Colonic mucosa (tissue), 4 donors: ENCODE measurements at regions not wholly inside any gene's neighbourhood (a gene's known extent, or its start where the extent isn't known, plus 50 kb on each side); places are given as distances from the start of the nearest gene placed in this dataset.

Experiments
- DNase-seq: peaks from one replicate; pipeline ENCODE4 v3.0.0-alpha.2; 2020
- H3K27ac ChIP-seq: fragments of 200-600 bp; one replicate; pipeline ENCODE4 v1.8.0; 2021
- H3K27me3 ChIP-seq: fragments of 200-600 bp; one replicate; pipeline ENCODE4 v1.8.0; 2021
- H3K36me3 ChIP-seq: fragments of 200-600 bp; one replicate; pipeline ENCODE4 v1.8.0; 2021
- H3K4me1 ChIP-seq: fragments of 200-600 bp; one replicate; pipeline ENCODE4 v1.8.0; 2021; ENCODE audit warnings: mild to moderate bottlenecking
- H3K4me3 ChIP-seq: fragments of 200-600 bp; one replicate; pipeline ENCODE4 v1.8.0; 2021
- H3K9ac ChIP-seq, 2 donors: one replicate each; pipeline ENCODE4 v1.7.0; 2013; ENCODE audit warnings: control low read depth in 2 of 2, low read depth in 2 of 2, low read length in 2 of 2
- H3K9me3 ChIP-seq: fragments of 200-600 bp; one replicate; pipeline ENCODE4 v1.8.0; 2021
- CTCF ChIP-seq: fragments of 200-600 bp; IDR thresholded peaks from one replicate; pipeline ENCODE4 v1.8.0; 2022; ENCODE audit warnings: antibody characterized with exemption, mild to moderate bottlenecking
- intact Hi-C: fragments of 100-400 bp; cut with DNase I; formaldehyde crosslinking; loops from one replicate; pipeline ENCODE4 v1.14.1; 2022
- donor health status: healthy.
- donor health status: DM: no; HTN: no; CAD: no.
- donor health status: DM: no; HTN: no; CAD: no.

GRCh38 chr22:26865021-26865420 is 207.6 kb downstream of the MIAT start:
- Histone ChIP-seq H3K36me3 (no peaks in the 10 kb centered on the region), H3K27me3 (no peaks in the 10 kb centered on the region), H3K9ac (no peak overlapping the region), H3K9me3 (no peaks in the 10 kb centered on the region), H3K4me1 (no peaks in the 10 kb centered on the region), H3K27ac (no peak overlapping the region), H3K4me3 (no peak overlapping the region)
- no peak for TF ChIP-seq CTCF
- DNase-seq = no peak
- intact Hi-C loops = no loop called here

DNA sequence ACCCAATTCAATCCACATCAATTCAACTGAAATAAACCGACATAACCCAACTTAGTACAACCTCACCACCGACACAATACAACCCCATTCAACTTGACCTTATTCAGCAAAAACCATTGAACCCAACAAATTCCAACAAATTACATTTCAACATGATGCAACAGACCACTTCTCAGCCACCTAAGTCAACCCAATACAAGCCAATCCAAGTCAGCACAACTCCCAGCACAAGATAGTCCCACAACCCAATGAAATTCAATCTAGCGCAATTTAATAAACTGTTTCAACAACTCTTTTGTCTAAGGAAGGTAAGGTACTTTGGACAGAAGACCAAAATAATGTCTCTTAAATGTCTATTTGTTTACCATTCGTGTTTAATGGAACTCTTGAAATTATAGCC is 226.0 kb downstream of the MIAT start:
- H3K27ac ChIP-seq = no peak overlapping the region
- intact Hi-C loops = no loop called here

GRCh38 chr22:26884921-26885320 is 227.5 kb downstream of the MIAT start:
- DNase-seq = no peak
- Histone ChIP-seq H3K36me3 (no peaks in the 10 kb centered on the region), H3K4me1 (no peaks in the 10 kb centered on the region), H3K4me3 (no peak overlapping the region), H3K9ac (no peak overlapping the region), H3K27me3 (no peaks in the 10 kb centered on the region), H3K27ac (no peak overlapping the region), H3K9me3 (no peaks in the 10 kb centered on the region)
- intact Hi-C loops = no loop called here
- no peak for TF ChIP-seq CTCF

More for the DNA sequence above, 226.0 kb downstream of the MIAT start:
- Histone ChIP-seq H3K36me3 (no peaks in the 10 kb centered on the region), H3K9me3 (no peaks in the 10 kb centered on the region), H3K4me3 (no peak overlapping the region), H3K4me1 (no peaks in the 10 kb centered on the region), H3K9ac (no peak overlapping the region), H3K27me3 (no peaks in the 10 kb centered on the region)
- no peak for DNase-seq
- TF ChIP-seq CTCF = no peak

GRCh38 chr22:26885441-26886261 is 228.3 kb downstream of the MIAT start:
- no peaks in the 10 kb centered on the region for H3K27me3 ChIP-seq

DNA sequence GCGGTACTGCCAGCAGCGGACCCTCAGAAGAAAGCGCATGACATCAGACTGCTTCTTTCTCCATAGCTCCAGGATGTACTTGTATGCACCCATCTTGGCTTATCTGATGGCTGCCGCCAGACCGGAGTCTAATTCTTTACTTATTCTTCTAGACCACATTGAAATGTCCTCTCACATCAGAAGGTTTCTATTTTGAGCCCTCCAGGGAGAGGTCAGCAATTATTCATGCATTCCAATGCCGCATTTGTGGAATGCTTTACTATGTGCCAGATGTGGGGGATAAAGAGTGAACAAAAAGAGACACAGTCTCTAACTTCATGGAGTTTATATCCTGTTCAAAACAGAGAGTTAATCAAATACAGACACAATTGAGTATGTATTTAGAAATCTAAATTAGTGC is 230.1 kb downstream of the MIAT start:
- Histone ChIP-seq H3K4me3 (no peak overlapping the region), H3K27me3 (no peaks in the 10 kb centered on the region), H3K36me3 (no peaks in the 10 kb centered on the region), H3K9me3 (no peaks in the 10 kb centered on the region), H3K4me1 (no peaks in the 10 kb centered on the region), H3K27ac (no peak overlapping the region), H3K9ac (no peak overlapping the region)
- DNase-seq = no peak
- no peak for TF ChIP-seq CTCF
- intact Hi-C loops = no loop called here

More at GRCh38 chr22:26885441-26886261, 228.3 kb downstream of the MIAT start:
- Histone ChIP-seq H3K27ac (no peak overlapping the region), H3K4me3 (no peak overlapping the region), H3K9ac (no peak overlapping the region), H3K9me3 (no peaks in the 10 kb centered on the region), H3K4me1 (no peaks in the 10 kb centered on the region), H3K36me3 (no peaks in the 10 kb centered on the region)
- no peak for TF ChIP-seq CTCF
- intact Hi-C loops = no loop called here
- DNase-seq = no peak
